AG10803 (cell line): ENCODE measurements at regions not wholly inside any gene's neighbourhood (a gene's known extent, or its start where the extent isn't known, plus 50 kb on each side); places are given as distances from the start of the nearest gene placed in this dataset.
"Not testable (repeated sequence)": the region's sequence is repeated elsewhere in the genome, so short reads cannot be mapped to it uniquely, and the experiment has no call there.

ENCODE experiments used
- DNase-seq: peaks from one replicate; pipeline ENCODE4 v3.0.0; 2010; ENCODE audit warnings: low read depth
- H3K4me3 ChIP-seq: 2 replicates; pipeline ENCODE4 v1.5.1; 2011; ENCODE audit warnings: mild to moderate bottlenecking, low read length, control low read depth
- CTCF ChIP-seq: conservative IDR thresholded peaks from 2 replicates; pipeline ENCODE4 v1.5.1; 2011; ENCODE audit warnings: mild to moderate bottlenecking, low read length, control low read depth, inconsistent platforms

GRCh38 chr17:37859451-37859850 is 64.8 kb upstream of the TBC1D3K start:
- no peak for TF ChIP-seq CTCF
- DNase-seq = no peak
- H3K4me3 ChIP-seq = no peak overlapping the region

- not testable (repeated sequence) for DNase-seq, H3K4me3 ChIP-seq
Observed at GRCh38 chr17:37858391-37858790, 65.8 kb upstream of the TBC1D3K start.

- H3K4me3 ChIP-seq = no peak overlapping the region
- no peak for DNase-seq
- TF ChIP-seq CTCF = no peak
Observed at GRCh38 chr17:37856245-37856644, 68.0 kb upstream of the TBC1D3K start.

- TF ChIP-seq CTCF = no peak
- no peak overlapping the region for H3K4me3 ChIP-seq
Observed at GRCh38 chr17:37849617-37849972, 74.6 kb upstream of the TBC1D3K start.

GRCh38 chr17:37848690-37849616 is 75.3 kb upstream of the TBC1D3K start:
- DNase-seq = peak; percentile 72
- TF ChIP-seq CTCF = no peak
- no peak overlapping the region for H3K4me3 ChIP-seq

More at GRCh38 chr17:37849617-37849972, 74.6 kb upstream of the TBC1D3K start:
- DNase-seq = no peak

GRCh38 chr17:37847811-37848331 is 76.3 kb upstream of the TBC1D3K start:
- DNase-seq = no peak
- no peak for TF ChIP-seq CTCF
- H3K4me3 ChIP-seq = no peak overlapping the region

- TF ChIP-seq CTCF = no peak
- no peak overlapping the region for H3K4me3 ChIP-seq
- DNase-seq = no peak
Observed at GRCh38 chr17:37847102-37847501, 77.1 kb upstream of the TBC1D3K start.
